Kidney (tissue), 10 donors: ENCODE measurements at regions not wholly inside any gene's neighbourhood (a gene's known extent, or its start where the extent isn't known, plus 50 kb on each side); places are given as distances from the start of the nearest gene placed in this dataset.
"Not testable (repeated sequence)": the region's sequence is repeated elsewhere in the genome, so short reads cannot be mapped to it uniquely, and the experiment has no call there.

Experiments
- DNase-seq, 5 donors: peaks; one replicate each; pipeline ENCODE4 v3.0.0-alpha.2; 2013 to 2020
- FAIRE-seq: peaks from 2 replicates; lab custom pipeline; 2012; peaks lifted over from hg19 to GRCh38; lab: Jason Lieb, UNC
- H3K27ac ChIP-seq, 2 donors: one replicate each; pipeline ENCODE4 v1.7.0; 2013; ENCODE audit warnings: low read depth in 2 of 2, low read length in 2 of 2, inconsistent platforms in 1 of 2
- H3K27me3 ChIP-seq: one replicate; pipeline ENCODE4 v1.7.1; 2013; ENCODE audit warnings: low read length, inconsistent platforms; ENCODE audit not compliant: control insufficient read depth, insufficient read depth
- H3K36me3 ChIP-seq, 3 donors: one replicate each; pipeline versions ENCODE4 v1.7.0 to v1.7.1; 2013; ENCODE audit warnings: low read length in 3 of 3, control low read depth in 1 of 3, inconsistent platforms in 1 of 3; ENCODE audit not compliant: insufficient read depth in 3 of 3, control insufficient read depth in 2 of 3
- H3K4me1 ChIP-seq, 3 donors: one replicate each; pipeline versions ENCODE4 v1.7.0 to v1.7.1; 2013; ENCODE audit warnings: low read length in 3 of 3, inconsistent platforms in 1 of 3, low read depth in 1 of 3; ENCODE audit not compliant: control insufficient read depth in 2 of 3, insufficient read depth in 2 of 3
- H3K4me3 ChIP-seq, 3 donors: one replicate each; pipeline versions ENCODE4 v1.7.0 to v1.8.1; 2013; ENCODE audit warnings: low read length in 3 of 3, control low read depth in 1 of 3, inconsistent platforms in 1 of 3
- H3K9ac ChIP-seq, 3 donors: one replicate each; pipeline versions ENCODE4 v1.7.0 to v1.7.1; 2013; ENCODE audit warnings: low read length in 3 of 3, control low read depth in 1 of 3, inconsistent platforms in 1 of 3
- H3K9me3 ChIP-seq, 3 donors: one replicate each; pipeline versions ENCODE4 v1.7.0 to v1.7.1; 2013; ENCODE audit warnings: low read length in 3 of 3, control low read depth in 1 of 3, inconsistent platforms in 1 of 3; ENCODE audit not compliant: control insufficient read depth in 2 of 3, insufficient read depth in 1 of 3
- intact Hi-C: fragments of 100-400 bp; cut with DNase I; formaldehyde crosslinking; loops from one replicate; pipeline ENCODE4 v1.11.1; 2022
- donor health status: control.
- donor health status: control.
- donor health status: DM: yes; HTN: yes; CAD: no.
- donor health status: Normal renal cell carcinoma (clear cell type).

- H3K27ac ChIP-seq, H3K4me3 ChIP-seq, H3K9ac ChIP-seq, H3K27me3 ChIP-seq, H3K4me1 ChIP-seq, FAIRE-seq, H3K9me3 ChIP-seq, intact Hi-C loops, H3K36me3 ChIP-seq, DNase-seq: not testable (repeated sequence)
Measured at GRCh38 chr16:16607401-16608082, 228.6 kb downstream of the NPIPA7 start.

- H3K9me3 ChIP-seq, H3K4me1 ChIP-seq, H3K27me3 ChIP-seq, DNase-seq, H3K9ac ChIP-seq, FAIRE-seq, H3K36me3 ChIP-seq, H3K27ac ChIP-seq, H3K4me3 ChIP-seq, intact Hi-C loops: not testable (repeated sequence)
Measured at GRCh38 chr16:16609627-16610026, 230.7 kb downstream of the NPIPA7 start.

- intact Hi-C loops, FAIRE-seq: not testable (repeated sequence)
Measured at GRCh38 chr16:16610389-16610967, 231.5 kb downstream of the NPIPA7 start.

GRCh38 chr16:16613212-16613611 is 234.3 kb downstream of the NPIPA7 start:
- intact Hi-C loops, H3K27ac ChIP-seq, H3K9ac ChIP-seq, H3K36me3 ChIP-seq, H3K4me3 ChIP-seq, DNase-seq, FAIRE-seq, H3K27me3 ChIP-seq, H3K4me1 ChIP-seq, H3K9me3 ChIP-seq: not testable (repeated sequence)

More at GRCh38 chr16:16610389-16610967, 231.5 kb downstream of the NPIPA7 start:
- not testable (repeated sequence) for H3K36me3 ChIP-seq, H3K4me1 ChIP-seq, DNase-seq, H3K27me3 ChIP-seq, H3K4me3 ChIP-seq, H3K9me3 ChIP-seq, H3K27ac ChIP-seq, H3K9ac ChIP-seq

- intact Hi-C loops, H3K27me3 ChIP-seq, H3K27ac ChIP-seq, H3K9me3 ChIP-seq, DNase-seq, H3K4me3 ChIP-seq, H3K9ac ChIP-seq, FAIRE-seq, H3K36me3 ChIP-seq, H3K4me1 ChIP-seq: not testable (repeated sequence)
Measured at GRCh38 chr16:16614484-16614883, 235.5 kb downstream of the NPIPA7 start.

- H3K27ac ChIP-seq, H3K27me3 ChIP-seq, H3K36me3 ChIP-seq, H3K9ac ChIP-seq, H3K4me1 ChIP-seq, FAIRE-seq, DNase-seq, H3K4me3 ChIP-seq, intact Hi-C loops, H3K9me3 ChIP-seq: not testable (repeated sequence)
Measured at GRCh38 chr16:16618963-16619465, 240.1 kb downstream of the NPIPA7 start.

GRCh38 chr16:16624367-16624766 is 245.4 kb downstream of the NPIPA7 start:
- H3K4me1 ChIP-seq, DNase-seq, H3K9me3 ChIP-seq, intact Hi-C loops, H3K4me3 ChIP-seq, H3K9ac ChIP-seq, H3K27me3 ChIP-seq, FAIRE-seq, H3K27ac ChIP-seq, H3K36me3 ChIP-seq: not testable (repeated sequence)

GRCh38 chr16:16625140-16625539 is 246.2 kb downstream of the NPIPA7 start:
- H3K9me3 ChIP-seq, DNase-seq, H3K4me3 ChIP-seq, FAIRE-seq, H3K9ac ChIP-seq, intact Hi-C loops, H3K27me3 ChIP-seq, H3K27ac ChIP-seq, H3K36me3 ChIP-seq, H3K4me1 ChIP-seq: not testable (repeated sequence)
